Rectal smooth muscle tissue (tissue), 1 donor: ENCODE measurements at regions not wholly inside any gene's neighbourhood (a gene's known extent, or its start where the extent isn't known, plus 50 kb on each side); places are given as distances from the start of the nearest gene placed in this dataset.
"Not testable (repeated sequence)": the region's sequence is repeated elsewhere in the genome, so short reads cannot be mapped to it uniquely, and the experiment has no call there.

Experiments
- H3K27ac ChIP-seq: one replicate; pipeline ENCODE4 v1.7.0; 2013; ENCODE audit warnings: low read depth, low read length, inconsistent platforms
- H3K27me3 ChIP-seq: one replicate; pipeline ENCODE4 v1.7.0; 2013; ENCODE audit warnings: low read length; ENCODE audit not compliant: control insufficient read depth, insufficient read depth
- H3K36me3 ChIP-seq: one replicate; pipeline ENCODE4 v1.7.0; 2013; ENCODE audit warnings: low read length; ENCODE audit not compliant: control insufficient read depth, insufficient read depth
- H3K4me1 ChIP-seq: one replicate; pipeline ENCODE4 v1.7.0; 2013; ENCODE audit warnings: low read length; ENCODE audit not compliant: control insufficient read depth, insufficient read depth
- H3K4me3 ChIP-seq: one replicate; pipeline ENCODE4 v1.7.0; 2013; ENCODE audit warnings: low read length
- H3K9ac ChIP-seq: one replicate; pipeline ENCODE4 v1.7.0; 2013; ENCODE audit warnings: low read length

DNA sequence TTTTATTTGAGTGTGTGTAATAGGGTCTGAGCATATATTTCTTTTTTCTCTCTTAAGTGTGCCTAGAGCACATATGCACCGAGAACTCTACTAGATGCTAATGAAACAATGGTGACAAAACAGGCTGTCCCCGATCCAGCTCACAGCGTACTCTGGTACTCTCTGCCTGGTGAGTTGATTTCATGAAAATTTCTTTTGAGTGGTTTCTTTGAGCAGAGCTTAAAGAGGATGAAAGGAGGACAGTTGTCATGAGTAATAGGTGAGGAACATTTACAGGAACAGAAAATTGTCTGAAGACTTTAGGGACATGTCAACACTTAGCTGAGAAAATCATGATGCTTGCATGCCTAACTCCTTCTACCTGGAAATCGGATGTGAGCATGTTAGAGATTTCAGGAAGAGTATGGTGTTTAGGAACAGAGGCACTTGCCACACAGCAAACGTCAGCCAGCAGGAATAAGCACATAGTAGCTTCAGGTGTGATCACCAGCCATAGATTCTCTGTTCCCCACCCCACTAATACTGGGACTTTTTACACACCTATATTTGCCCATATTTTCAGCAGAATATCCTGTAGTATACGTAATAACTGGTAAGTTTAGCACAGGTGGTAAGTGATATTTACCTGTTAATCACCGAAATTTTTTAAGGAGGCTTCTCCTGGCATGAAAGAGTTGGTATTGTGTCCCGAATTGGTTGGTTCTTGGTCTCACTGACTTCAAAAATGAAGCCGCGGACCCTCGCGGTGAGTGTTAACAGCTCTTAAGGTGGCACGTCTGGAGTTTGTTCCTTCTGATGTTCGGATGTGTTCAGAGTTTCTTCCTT is 111.1 kb downstream of the ZNF330 start:
- H3K36me3 ChIP-seq = no peaks in the 10 kb centered on the region
- H3K9ac ChIP-seq = no peak overlapping the region
- H3K27ac ChIP-seq = no peak overlapping the region
- no peaks in the 10 kb centered on the region for H3K27me3 ChIP-seq
- H3K4me3 ChIP-seq = no peak overlapping the region
- H3K4me1 ChIP-seq = peaks cover 3% of the 10 kb centered on the region

- H3K4me3 ChIP-seq, H3K27ac ChIP-seq, H3K4me1 ChIP-seq, H3K27me3 ChIP-seq, H3K36me3 ChIP-seq, H3K9ac ChIP-seq: not testable (repeated sequence)
These were observed 111.9 kb downstream of the ZNF330 start for GRCh38 chr4:141332359-141333181.

- H3K36me3 ChIP-seq, H3K4me1 ChIP-seq, H3K27me3 ChIP-seq, H3K9ac ChIP-seq: not testable (repeated sequence)
- peak overlapping the region; percentile 48 for H3K27ac ChIP-seq
- peak overlapping the region; percentile 32 for H3K4me3 ChIP-seq
These were observed 112.9 kb downstream of the ZNF330 start for GRCh38 chr4:141333456-141334230.

DNA sequence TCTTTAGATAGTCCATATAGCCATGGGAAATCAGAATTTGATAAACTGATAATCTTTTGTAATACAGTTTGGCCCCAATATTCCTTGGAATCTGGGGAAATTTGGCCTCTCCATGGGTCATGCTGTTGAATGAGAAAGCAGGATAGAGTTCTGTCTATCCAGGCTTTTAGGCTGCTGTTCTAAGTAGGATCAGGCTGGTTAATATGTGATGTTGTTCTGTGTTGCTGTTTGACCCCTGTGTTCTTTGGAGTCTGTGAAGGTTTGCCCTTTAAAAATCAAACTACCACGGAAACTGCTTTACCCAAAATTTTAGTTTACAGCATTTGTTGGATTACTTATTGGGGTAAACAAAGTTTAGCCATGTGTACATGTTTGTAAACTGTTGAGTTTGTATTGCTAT is 114.5 kb downstream of the ZNF330 start:
- Histone ChIP-seq H3K36me3 (no peaks in the 10 kb centered on the region), H3K27ac (no peak overlapping the region), H3K27me3 (no peaks in the 10 kb centered on the region), H3K4me3 (no peak overlapping the region), H3K4me1 (peaks cover 3% of the 10 kb centered on the region), H3K9ac (no peak overlapping the region)

DNA sequence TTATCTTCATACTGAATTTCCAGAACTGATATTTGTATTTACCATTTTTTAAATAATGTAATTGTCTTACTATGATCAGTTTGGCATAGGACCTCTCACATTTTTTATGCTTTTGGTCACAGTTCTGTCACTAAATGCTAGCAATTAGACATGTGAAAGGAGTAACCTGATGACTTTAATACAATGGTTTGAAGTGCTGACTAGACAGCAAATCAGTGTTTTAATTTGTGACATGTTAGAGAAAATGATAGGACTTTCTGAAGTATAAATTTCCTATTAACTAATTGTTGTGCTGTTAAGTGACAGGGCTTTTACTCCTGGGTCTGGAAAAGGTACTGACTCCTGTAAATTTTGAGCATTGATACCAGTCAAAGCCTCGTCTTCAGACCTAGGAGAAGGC is 117.5 kb downstream of the ZNF330 start:
- Histone ChIP-seq H3K9ac (no peak overlapping the region), H3K4me3 (no peak overlapping the region)

GRCh38 chr4:141339391-141339790 is 118.7 kb downstream of the ZNF330 start:
- H3K36me3 ChIP-seq = no peaks in the 10 kb centered on the region
- no peak overlapping the region for H3K4me3 ChIP-seq
- H3K27me3 ChIP-seq = no peaks in the 10 kb centered on the region
- H3K9ac ChIP-seq = no peak overlapping the region
- no peak overlapping the region for H3K27ac ChIP-seq
- H3K4me1 ChIP-seq = no peaks in the 10 kb centered on the region

More for the DNA sequence above, 117.5 kb downstream of the ZNF330 start:
- Histone ChIP-seq H3K27ac (no peak overlapping the region), H3K36me3 (no peaks in the 10 kb centered on the region), H3K4me1 (peaks cover 3% of the 10 kb centered on the region), H3K27me3 (no peaks in the 10 kb centered on the region)

DNA sequence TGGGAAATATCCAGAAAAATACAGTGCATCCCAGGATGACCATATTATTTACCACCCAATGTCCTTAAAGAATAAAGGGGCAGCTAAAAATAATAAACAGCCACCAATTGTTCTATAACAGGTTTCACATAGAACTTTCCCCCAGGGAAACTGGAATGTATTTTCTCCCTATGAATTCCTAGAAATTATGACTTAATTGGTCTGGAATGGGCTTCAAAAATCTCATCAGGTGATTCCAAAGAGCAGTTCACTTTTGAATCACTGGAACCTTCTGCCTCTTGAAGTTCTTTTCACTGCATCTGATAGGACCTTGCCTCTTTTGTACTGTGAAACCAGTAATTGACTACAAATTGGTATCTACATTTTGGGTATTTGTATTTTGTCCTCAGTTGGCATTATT is 119.3 kb downstream of the ZNF330 start:
- H3K4me1 ChIP-seq = no peaks in the 10 kb centered on the region
- no peaks in the 10 kb centered on the region for H3K36me3 ChIP-seq
- no peak overlapping the region for H3K27ac ChIP-seq
- no peaks in the 10 kb centered on the region for H3K27me3 ChIP-seq
- H3K9ac ChIP-seq = no peak overlapping the region
- H3K4me3 ChIP-seq = no peak overlapping the region

DNA sequence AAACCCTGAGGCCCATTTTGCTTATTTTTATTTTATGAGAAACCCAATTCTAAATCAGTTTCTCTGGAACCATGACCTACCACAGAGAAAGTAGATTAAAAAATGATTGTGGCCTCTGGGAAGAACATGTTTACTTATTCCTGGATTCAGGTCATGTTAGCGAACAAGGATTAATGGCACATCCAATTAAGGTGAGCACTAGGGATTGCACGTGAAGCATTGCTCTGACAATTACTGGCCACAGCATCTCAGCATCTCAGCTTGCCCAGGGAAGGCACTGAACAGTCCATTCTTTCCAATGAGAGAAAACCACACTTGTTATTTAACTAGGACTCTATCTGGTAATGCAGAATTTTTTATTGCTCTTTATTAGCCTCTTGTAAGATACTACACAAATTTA is 119.8 kb downstream of the ZNF330 start:
- H3K27ac ChIP-seq = no peak overlapping the region
- no peaks in the 10 kb centered on the region for H3K27me3 ChIP-seq
- no peaks in the 10 kb centered on the region for H3K4me1 ChIP-seq
- H3K36me3 ChIP-seq = no peaks in the 10 kb centered on the region
- H3K9ac ChIP-seq = no peak overlapping the region
- H3K4me3 ChIP-seq = no peak overlapping the region

- Histone ChIP-seq H3K4me3 (no peak overlapping the region), H3K36me3 (no peaks in the 10 kb centered on the region), H3K9ac (no peak overlapping the region), H3K4me1 (peaks cover 7% of the 10 kb centered on the region), H3K27me3 (no peaks in the 10 kb centered on the region), H3K27ac (no peak overlapping the region)
These were observed 125.4 kb downstream of the ZNF330 start for GRCh38 chr4:141346144-141346543.

- no peaks in the 10 kb centered on the region for H3K27me3 ChIP-seq
- no peaks in the 10 kb centered on the region for H3K36me3 ChIP-seq
- peaks cover 7% of the 10 kb centered on the region for H3K4me1 ChIP-seq
- H3K4me3 ChIP-seq = no peak overlapping the region
- H3K27ac ChIP-seq = no peak overlapping the region
- H3K9ac ChIP-seq = no peak overlapping the region
These were observed 127.0 kb downstream of the ZNF330 start for GRCh38 chr4:141347684-141348083.

DNA sequence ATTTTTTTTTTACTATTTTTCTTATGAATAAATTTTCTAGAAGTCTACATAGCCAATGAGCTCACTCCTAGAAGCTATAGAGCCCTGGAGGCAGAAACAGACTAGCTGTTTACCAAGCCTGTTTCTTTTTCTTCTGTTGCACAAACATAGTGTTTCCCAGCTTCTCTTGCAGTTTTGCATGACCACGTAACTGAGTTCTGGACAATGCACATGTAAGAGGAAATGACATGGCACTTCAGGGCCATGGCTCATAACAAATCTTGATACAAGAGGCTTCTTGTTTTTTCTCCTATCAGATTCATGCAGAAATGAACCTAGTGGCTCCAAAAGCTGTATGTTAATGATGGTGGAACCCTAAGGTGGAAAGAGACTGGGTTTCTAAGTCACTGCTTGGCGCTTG is 127.4 kb downstream of the ZNF330 start:
- no peak overlapping the region for H3K27ac ChIP-seq
- H3K27me3 ChIP-seq = no peaks in the 10 kb centered on the region
- H3K9ac ChIP-seq = no peak overlapping the region

GRCh38 chr4:141348573-141348972 is 127.9 kb downstream of the ZNF330 start:
- no peaks in the 10 kb centered on the region for H3K36me3 ChIP-seq
- H3K27me3 ChIP-seq = no peaks in the 10 kb centered on the region
- H3K4me1 ChIP-seq = peaks cover 7% of the 10 kb centered on the region
- H3K4me3 ChIP-seq = no peak overlapping the region
- no peak overlapping the region for H3K27ac ChIP-seq
- H3K9ac ChIP-seq = no peak overlapping the region

More for the DNA sequence above, 127.4 kb downstream of the ZNF330 start:
- Histone ChIP-seq H3K4me3 (no peak overlapping the region), H3K4me1 (peaks cover 7% of the 10 kb centered on the region), H3K36me3 (no peaks in the 10 kb centered on the region)
